ENCODE measurements at regions not wholly inside any gene's neighbourhood (a gene's known extent, or its start where the extent isn't known, plus 50 kb on each side); places are given as distances from the start of the nearest gene placed in this dataset.

GRCh38 chr5:153212471-153212870 is 278.0 kb upstream of the GRIA1 start:
- intact Hi-C loops (cut with DNase I): no loop called here
- DNase-seq (ENCODE audit: low spot score in 2 of 2): no peak
- Histone ChIP-seq H3K9me3 (peaks cover 0 to under 1% of the 10 kb centered on the region in 2 donors), H3K27me3 (no peaks in the 10 kb centered on the region), H3K27ac (no peak overlapping the region), H3K4me3 (no peak overlapping the region), H3K4me1 (no peaks in the 10 kb centered on the region), H3K36me3 (no peaks in the 10 kb centered on the region)
- no peak for TF ChIP-seq CTCF (IDR thresholded peaks at IDR 0.05)

- Histone ChIP-seq H3K27ac (no peak overlapping the region), H3K4me3 (no peak overlapping the region), H3K36me3 (no peaks in the 10 kb centered on the region), H3K9me3 (peaks cover 0 to 3% of the 10 kb centered on the region in 2 donors), H3K4me1 (no peaks in the 10 kb centered on the region), H3K27me3 (no peaks in the 10 kb centered on the region)
- no peak for TF ChIP-seq CTCF (IDR thresholded peaks at IDR 0.05)
- intact Hi-C loops (cut with DNase I): no loop called here
- no peak for DNase-seq (ENCODE audit: low spot score in 2 of 2)
Observed at GRCh38 chr5:153222936-153223335, 267.5 kb upstream of the GRIA1 start.

- TF ChIP-seq CTCF (IDR thresholded peaks at IDR 0.05): no peak
- H3K27ac ChIP-seq: no peak overlapping the region
- no peak for DNase-seq (ENCODE audit: low spot score in 2 of 2)
- intact Hi-C loops (cut with DNase I): no loop called here
- no peaks in the 10 kb centered on the region for H3K36me3 ChIP-seq
- H3K4me3 ChIP-seq: no peak overlapping the region
- no peaks in the 10 kb centered on the region for H3K4me1 ChIP-seq
- no peaks in the 10 kb centered on the region for H3K27me3 ChIP-seq
- peaks cover 0 to 2% of the 10 kb centered on the region in 2 donors for H3K9me3 ChIP-seq
Observed at GRCh38 chr5:153223376-153223775, 267.1 kb upstream of the GRIA1 start.

- Histone ChIP-seq H3K4me1 (no peaks in the 10 kb centered on the region), H3K4me3 (no peak overlapping the region), H3K36me3 (no peaks in the 10 kb centered on the region), H3K27me3 (no peaks in the 10 kb centered on the region), H3K27ac (no peak overlapping the region), H3K9me3 (peaks cover 0 to 2% of the 10 kb centered on the region in 2 donors)
- intact Hi-C loops (cut with DNase I): no loop called here
- no peak for TF ChIP-seq CTCF (IDR thresholded peaks at IDR 0.05)
- no peak for DNase-seq (ENCODE audit: low spot score in 2 of 2)
Observed at GRCh38 chr5:153224651-153225050, 265.8 kb upstream of the GRIA1 start.

- H3K4me3 ChIP-seq: no peak overlapping the region
- no peaks in the 10 kb centered on the region for H3K27me3 ChIP-seq
- intact Hi-C loops (cut with DNase I): no loop called here
- H3K27ac ChIP-seq: no peak overlapping the region
- H3K36me3 ChIP-seq: no peaks in the 10 kb centered on the region
- no peak for DNase-seq (ENCODE audit: low spot score in 2 of 2)
- H3K9me3 ChIP-seq: no peaks in the 10 kb centered on the region
- no peak for TF ChIP-seq CTCF (IDR thresholded peaks at IDR 0.05)
- peaks cover 0 to 2% of the 10 kb centered on the region in 2 donors for H3K4me1 ChIP-seq
Observed at GRCh38 chr5:153233933-153234332, 256.5 kb upstream of the GRIA1 start.

- Histone ChIP-seq H3K27ac (no peak overlapping the region), H3K27me3 (no peaks in the 10 kb centered on the region), H3K4me1 (peaks cover 0 to 2% of the 10 kb centered on the region in 2 donors), H3K4me3 (no peak overlapping the region), H3K9me3 (no peaks in the 10 kb centered on the region), H3K36me3 (no peaks in the 10 kb centered on the region)
- TF ChIP-seq CTCF (IDR thresholded peaks at IDR 0.05): no peak
- DNase-seq (ENCODE audit: low spot score in 2 of 2): no peak
- intact Hi-C loops (cut with DNase I): no loop called here
Observed at GRCh38 chr5:153236319-153236718, 254.2 kb upstream of the GRIA1 start.
